ENCODE measurements at regions not wholly inside any gene's neighbourhood (a gene's known extent, or its start where the extent isn't known, plus 50 kb on each side); places are given as distances from the start of the nearest gene placed in this dataset.

GRCh38 chr1:209480345-209480744 lies 103.2 kb upstream of the CAMK1G start:
- no peak overlapping the region for H2AFZ ChIP-seq (ENCODE audit: low read depth, low read length)
- H3K4me3 ChIP-seq (ENCODE audit: low read depth in 1 of 2, low read length in 2 of 2) = no peak overlapping the region
- ATAC-seq (ENCODE audit: insufficient read depth, low read depth) (no peak), DNase-seq (no peak)
- no peaks in the 10 kb centered on the region; the same call in 1 of the 2 replicates for H3K4me1 ChIP-seq (ENCODE audit: insufficient read depth, low read length)
- TF ChIP-seq EZH2 (IDR thresholded peaks at IDR 0.05; ENCODE audit: borderline replicate concordance, low read depth, low read length, severe bottlenecking) (no peak), CTCF (IDR thresholded peaks at IDR 0.05; ENCODE audit: borderline replicate concordance, extremely low read depth, low read length, poor library complexity, severe bottlenecking) (no peak)
- no peak overlapping the region for H3K27ac ChIP-seq (ENCODE audit: low read length)
- no peaks in the 10 kb centered on the region for H3K36me3 ChIP-seq (ENCODE audit: insufficient read depth, low read length)
- no peaks in the 10 kb centered on the region for H3K79me2 ChIP-seq (ENCODE audit: insufficient read depth, low read length)
- no peaks in the 10 kb centered on the region for H3K9me3 ChIP-seq (ENCODE audit: insufficient read depth, low read length, severe bottlenecking)
- H4K20me1 ChIP-seq (ENCODE audit: insufficient read depth, low read length) = no peaks in the 10 kb centered on the region
- H3K4me2 ChIP-seq (ENCODE audit: insufficient read depth, low read length) = no peak overlapping the region
- no peak overlapping the region for H3K9ac ChIP-seq (ENCODE audit: low read depth, low read length)
- H3K27me3 ChIP-seq (ENCODE audit: insufficient read depth, low read length, poor library complexity) = no peaks in the 10 kb centered on the region

GRCh38 chr1:209483691-209484090 lies 99.8 kb upstream of the CAMK1G start:
- Histone ChIP-seq H3K27me3 (ENCODE audit: insufficient read depth, low read length, poor library complexity) (no peaks in the 10 kb centered on the region), H3K36me3 (ENCODE audit: insufficient read depth, low read length) (no peaks in the 10 kb centered on the region), H3K27ac (ENCODE audit: low read length) (no peak overlapping the region), H2AFZ (ENCODE audit: low read depth, low read length) (no peak overlapping the region), H3K9ac (ENCODE audit: low read depth, low read length) (no peak overlapping the region), H3K4me3 (ENCODE audit: low read depth in 1 of 2, low read length in 2 of 2) (no peak overlapping the region), H3K4me2 (ENCODE audit: insufficient read depth, low read length) (no peak overlapping the region), H3K4me1 (ENCODE audit: insufficient read depth, low read length) (no peaks in the 10 kb centered on the region; the same call in 1 of the 2 replicates), H3K79me2 (ENCODE audit: insufficient read depth, low read length) (no peaks in the 10 kb centered on the region), H4K20me1 (ENCODE audit: insufficient read depth, low read length) (no peaks in the 10 kb centered on the region), H3K9me3 (ENCODE audit: insufficient read depth, low read length, severe bottlenecking) (no peaks in the 10 kb centered on the region)
- ATAC-seq (ENCODE audit: insufficient read depth, low read depth) (no peak), DNase-seq (no peak)
- TF ChIP-seq CTCF (IDR thresholded peaks at IDR 0.05; ENCODE audit: borderline replicate concordance, extremely low read depth, low read length, poor library complexity, severe bottlenecking) (no peak), EZH2 (IDR thresholded peaks at IDR 0.05; ENCODE audit: borderline replicate concordance, low read depth, low read length, severe bottlenecking) (no peak)

GRCh38 chr1:209484429-209484828 lies 99.1 kb upstream of the CAMK1G start:
- H2AFZ ChIP-seq (ENCODE audit: low read depth, low read length) = no peak overlapping the region
- no peak overlapping the region for H3K4me3 ChIP-seq (ENCODE audit: low read depth in 1 of 2, low read length in 2 of 2)
- no peaks in the 10 kb centered on the region for H3K36me3 ChIP-seq (ENCODE audit: insufficient read depth, low read length)
- DNase-seq = no peak
- H3K4me2 ChIP-seq (ENCODE audit: insufficient read depth, low read length) = no peak overlapping the region
- no peak for ATAC-seq (ENCODE audit: insufficient read depth, low read depth)
- no peaks in the 10 kb centered on the region for H3K27me3 ChIP-seq (ENCODE audit: insufficient read depth, low read length, poor library complexity)
- no peak overlapping the region for H3K9ac ChIP-seq (ENCODE audit: low read depth, low read length)
- H3K9me3 ChIP-seq (ENCODE audit: insufficient read depth, low read length, severe bottlenecking) = no peaks in the 10 kb centered on the region
- H3K4me1 ChIP-seq (ENCODE audit: insufficient read depth, low read length) = no peaks in the 10 kb centered on the region; the same call in 1 of the 2 replicates
- H3K27ac ChIP-seq (ENCODE audit: low read length) = no peak overlapping the region
- H4K20me1 ChIP-seq (ENCODE audit: insufficient read depth, low read length) = no peaks in the 10 kb centered on the region
- no peak for TF ChIP-seq CTCF (IDR thresholded peaks at IDR 0.05; ENCODE audit: borderline replicate concordance, extremely low read depth, low read length, poor library complexity, severe bottlenecking)
- TF ChIP-seq EZH2 (IDR thresholded peaks at IDR 0.05; ENCODE audit: borderline replicate concordance, low read depth, low read length, severe bottlenecking) = no peak
- H3K79me2 ChIP-seq (ENCODE audit: insufficient read depth, low read length) = no peaks in the 10 kb centered on the region

- TF ChIP-seq CTCF (IDR thresholded peaks at IDR 0.05; ENCODE audit: borderline replicate concordance, extremely low read depth, low read length, poor library complexity, severe bottlenecking) = no peak
- TF ChIP-seq EZH2 (IDR thresholded peaks at IDR 0.05; ENCODE audit: borderline replicate concordance, low read depth, low read length, severe bottlenecking) = no peak
- H3K4me2 ChIP-seq (ENCODE audit: insufficient read depth, low read length) = no peak overlapping the region
- H3K4me1 ChIP-seq (ENCODE audit: insufficient read depth, low read length) = no peaks in the 10 kb centered on the region; the same call in 1 of the 2 replicates
- no peaks in the 10 kb centered on the region for H3K36me3 ChIP-seq (ENCODE audit: insufficient read depth, low read length)
- no peak overlapping the region for H3K27ac ChIP-seq (ENCODE audit: low read length)
- H3K9ac ChIP-seq (ENCODE audit: low read depth, low read length) = no peak overlapping the region
- H3K9me3 ChIP-seq (ENCODE audit: insufficient read depth, low read length, severe bottlenecking) = no peaks in the 10 kb centered on the region
- ATAC-seq (ENCODE audit: insufficient read depth, low read depth) = no peak
- no peak overlapping the region for H2AFZ ChIP-seq (ENCODE audit: low read depth, low read length)
- DNase-seq = no peak
- H3K4me3 ChIP-seq (ENCODE audit: low read depth in 1 of 2, low read length in 2 of 2) = no peak overlapping the region
- no peaks in the 10 kb centered on the region for H4K20me1 ChIP-seq (ENCODE audit: insufficient read depth, low read length)
- H3K79me2 ChIP-seq (ENCODE audit: insufficient read depth, low read length) = no peaks in the 10 kb centered on the region
- H3K27me3 ChIP-seq (ENCODE audit: insufficient read depth, low read length, poor library complexity) = no peaks in the 10 kb centered on the region
Measured at GRCh38 chr1:209485167-209485566, 98.3 kb upstream of the CAMK1G start.

Measured in DND-41 (cell line).